ENCODE measurements at regions not wholly inside any gene's neighbourhood (a gene's known extent, or its start where the extent isn't known, plus 50 kb on each side); places are given as distances from the start of the nearest gene placed in this dataset.

GRCh38 chr2:200188876-200189275 is 117.6 kb upstream of the SPATS2L start:
- no TSS peak for BruUV-seq (replicated peaks)
- Histone ChIP-seq H3K9ac (ENCODE audit: low read length) (no peak overlapping the region), H3K9me3 (ENCODE audit: low read length) (peaks cover 6% of the 10 kb centered on the region; the same call in 1 of the 2 replicates), H3K4me1 (ENCODE audit: insufficient read depth, low read length) (no peaks in the 10 kb centered on the region), H3K79me2 (ENCODE audit: low read length) (no peaks in the 10 kb centered on the region), H3K4me2 (ENCODE audit: low read length) (no peak overlapping the region), H3K27ac (ENCODE audit: low read length) (no peak overlapping the region), H3F3A (ENCODE audit: low read length, unreplicated experiment) (no peaks in the 10 kb centered on the region), H3K36me3 (ENCODE audit: low read depth, low read length) (no peaks in the 10 kb centered on the region), H4K20me1 (ENCODE audit: low read length) (no peaks in the 10 kb centered on the region), H2AFZ (ENCODE audit: low read length) (no peak overlapping the region), H3K9me2 (replicated peaks; ENCODE audit: low read length) (no peaks in the 10 kb centered on the region), H3K27me3 (ENCODE audit: low read length) (no peaks in the 10 kb centered on the region), H3K4me3 (ENCODE audit: low read length) (no peak overlapping the region)
- ChIA-PET POLR2A (ENCODE audit: unreplicated experiment) (no interaction called here), CTCF (no interaction called here)
- no peak for TF ChIP-seq CTCF (conservative IDR thresholded peaks at IDR 0.05; ENCODE audit: low read depth, low read length)
- TF ChIP-seq EZH2 (IDR thresholded peaks at IDR 0.05; ENCODE audit: low read length, unreplicated experiment) = no peak
- no peak for TF ChIP-seq EZH2phosphoT487 (IDR thresholded peaks at IDR 0.05; ENCODE audit: borderline replicate concordance, low read length)
- no peak for DNase-seq
- intact Hi-C loops (cut with micrococcal nuclease) = no loop called here
- no peak for ATAC-seq

- TF ChIP-seq EZH2phosphoT487 (IDR thresholded peaks at IDR 0.05; ENCODE audit: borderline replicate concordance, low read length) (no peak), EZH2 (IDR thresholded peaks at IDR 0.05; ENCODE audit: low read length, unreplicated experiment) (no peak)
- intact Hi-C loops (cut with micrococcal nuclease) = no loop called here
- CTCF ChIA-PET = no interaction called here
These were observed 116.5 kb upstream of the SPATS2L start for GRCh38 chr2:200189964-200190363.

DNA sequence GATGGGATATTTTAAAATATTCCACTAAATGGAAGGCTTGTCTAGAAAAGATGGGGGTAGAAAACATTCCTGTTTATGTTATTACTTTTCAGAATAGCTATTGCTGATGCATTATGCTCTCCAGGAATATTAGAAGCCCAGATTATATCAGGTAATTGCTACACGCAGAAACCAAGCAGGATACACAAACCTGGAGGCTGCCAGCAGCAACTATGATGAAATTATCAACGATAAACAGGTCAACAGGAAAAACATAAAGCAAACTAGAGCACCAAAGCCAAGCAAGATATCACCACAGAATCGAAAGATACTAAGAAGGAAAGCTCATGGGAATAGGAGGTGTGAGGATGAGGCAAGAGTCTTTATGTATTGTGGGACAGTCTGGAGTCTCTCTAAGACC is 113.2 kb upstream of the SPATS2L start:
- H3K27me3 ChIP-seq (ENCODE audit: low read length) = no peaks in the 10 kb centered on the region
- no peaks in the 10 kb centered on the region for H3K79me2 ChIP-seq (ENCODE audit: low read length)
- no peaks in the 10 kb centered on the region for H3K4me1 ChIP-seq (ENCODE audit: insufficient read depth, low read length)
- BruUV-seq (replicated peaks) = no TSS peak
- no peak overlapping the region for H3K27ac ChIP-seq (ENCODE audit: low read length)
- H4K20me1 ChIP-seq (ENCODE audit: low read length) = no peaks in the 10 kb centered on the region
- ChIA-PET POLR2A (ENCODE audit: unreplicated experiment) (no interaction called here), CTCF (no interaction called here)
- H3F3A ChIP-seq (ENCODE audit: low read length, unreplicated experiment) = no peaks in the 10 kb centered on the region
- no peak overlapping the region for H3K4me3 ChIP-seq (ENCODE audit: low read length)
- H3K9ac ChIP-seq (ENCODE audit: low read length) = no peak overlapping the region
- intact Hi-C loops (cut with micrococcal nuclease) = no loop called here
- no peaks in the 10 kb centered on the region for H3K9me2 ChIP-seq (replicated peaks; ENCODE audit: low read length)
- no peak overlapping the region for H3K4me2 ChIP-seq (ENCODE audit: low read length)
- no peak for DNase-seq
- TF ChIP-seq EZH2 (IDR thresholded peaks at IDR 0.05; ENCODE audit: low read length, unreplicated experiment) (no peak), CTCF (conservative IDR thresholded peaks at IDR 0.05; ENCODE audit: low read depth, low read length) (no peak), EZH2phosphoT487 (IDR thresholded peaks at IDR 0.05; ENCODE audit: borderline replicate concordance, low read length) (no peak)
- ATAC-seq = no peak
- no peaks in the 10 kb centered on the region for H3K9me3 ChIP-seq (ENCODE audit: low read length)
- no peaks in the 10 kb centered on the region for H3K36me3 ChIP-seq (ENCODE audit: low read depth, low read length)
- no peak overlapping the region for H2AFZ ChIP-seq (ENCODE audit: low read length)

More at GRCh38 chr2:200189964-200190363, 116.5 kb upstream of the SPATS2L start:
- H3K4me3 ChIP-seq (ENCODE audit: low read length) = no peak overlapping the region
- POLR2A ChIA-PET (ENCODE audit: unreplicated experiment) = no interaction called here
- H3K4me2 ChIP-seq (ENCODE audit: low read length) = no peak overlapping the region
- no peaks in the 10 kb centered on the region for H3K9me2 ChIP-seq (replicated peaks; ENCODE audit: low read length)
- H3K27ac ChIP-seq (ENCODE audit: low read length) = no peak overlapping the region
- no peaks in the 10 kb centered on the region for H3K27me3 ChIP-seq (ENCODE audit: low read length)
- no peaks in the 10 kb centered on the region for H3K4me1 ChIP-seq (ENCODE audit: insufficient read depth, low read length)
- no peak for ATAC-seq
- BruUV-seq (replicated peaks) = no TSS peak
- no peak for DNase-seq
- H3K36me3 ChIP-seq (ENCODE audit: low read depth, low read length) = no peaks in the 10 kb centered on the region
- no peak overlapping the region for H2AFZ ChIP-seq (ENCODE audit: low read length)
- H3K9ac ChIP-seq (ENCODE audit: low read length) = no peak overlapping the region
- H3K9me3 ChIP-seq (ENCODE audit: low read length) = peaks cover 6% of the 10 kb centered on the region; the same call in 1 of the 2 replicates
- no peaks in the 10 kb centered on the region for H4K20me1 ChIP-seq (ENCODE audit: low read length)
- H3K79me2 ChIP-seq (ENCODE audit: low read length) = no peaks in the 10 kb centered on the region
- no peaks in the 10 kb centered on the region for H3F3A ChIP-seq (ENCODE audit: low read length, unreplicated experiment)
